ENCODE measurements at regions not wholly inside any gene's neighbourhood (a gene's known extent, or its start where the extent isn't known, plus 50 kb on each side); places are given as distances from the start of the nearest gene placed in this dataset.

GRCh38 chr2:120612471-120612870 is 123.2 kb upstream of the GLI2 start:
- H3K36me3 ChIP-seq (ENCODE audit: control insufficient read depth, insufficient read depth, low read length), result no peaks in the 10 kb centered on the region
- H3K27me3 ChIP-seq (ENCODE audit: control insufficient read depth in 2 of 2, insufficient read depth in 2 of 2, low read length in 2 of 2), result peaks cover 6 to 64% of the 10 kb centered on the region in 2 experiments; a peak in 4 of 5 replicates
- H3K27ac ChIP-seq (ENCODE audit: extremely low read depth, low read depth, low read length), result no peak overlapping the region
- no peak overlapping the region for H2AFZ ChIP-seq (ENCODE audit: low read depth, low read length)
- DNase-seq (ENCODE audit: extremely low read depth in 1 of 4, low spot score in 3 of 4), result no peak
- no peak overlapping the region for H3K4me3 ChIP-seq
- CTCF ChIA-PET (ENCODE audit: low intra/inter-chr PET ratio), result no interaction called here
- in situ Hi-C loops (cut with MboI) (no loop called here), intact Hi-C loops (cut with micrococcal nuclease) (no loop called here)
- no peaks in the 10 kb centered on the region for H3K9me1 ChIP-seq (ENCODE audit: control insufficient read depth, insufficient read depth, low read length)
- no peaks in the 10 kb centered on the region for H3K79me2 ChIP-seq (ENCODE audit: control insufficient read depth, insufficient read depth, low read length)
- no peak overlapping the region for H3K9ac ChIP-seq (ENCODE audit: insufficient read depth in 1 of 2, low read depth in 2 of 2, low read length in 2 of 2)
- no peak for ATAC-seq
- POLR2A ChIA-PET, result interaction anchor here (0.8 kb wide), 1 partner anchor 25 kb away, joined by 3 read pairs; no protein-coding TSS in a partner anchor
- no peak for FAIRE-seq
- no peaks in the 10 kb centered on the region for H4K20me1 ChIP-seq (replicated peaks; ENCODE audit: control insufficient read depth, insufficient read depth, low read length)
- H3K4me1 ChIP-seq (replicated peaks in 1 of 2; ENCODE audit: control insufficient read depth in 2 of 2, insufficient read depth in 2 of 2, low read length in 2 of 2), result no peaks in the 10 kb centered on the region
- 3% methylated on average over 6 of the region's 7 CpGs for WGBS (ENCODE audit: insufficient coverage, low coverage, missing lambda C conversion rate)
- BruUV-seq (replicated peaks), result no TSS peak
- no peak overlapping the region for H3K4me2 ChIP-seq (ENCODE audit: insufficient read depth, low read length)
- no peaks in the 10 kb centered on the region for H3K9me3 ChIP-seq (replicated peaks; ENCODE audit: control insufficient read depth, insufficient read depth, low read depth, low read length)
- no peak for TF ChIP-seq CGGBP1 (CRISPR knock-in tag; IDR thresholded peaks at IDR 0.05)
- TF ChIP-seq RBM25 (IDR thresholded peaks at IDR 0.05; ENCODE audit: low read depth, low read length, severe bottlenecking), result no peak
- TF ChIP-seq ESRRA (IDR thresholded peaks at IDR 0.05; ENCODE audit: borderline replicate concordance, low read depth), result no peak
- no peak for TF ChIP-seq BRF1 (IDR thresholded peaks at IDR 0.05; ENCODE audit: borderline replicate concordance, extremely low read depth, insufficient read length)
- no peak for TF ChIP-seq MTA3 (IDR thresholded peaks at IDR 0.05; ENCODE audit: borderline replicate concordance)
- no peak for TF ChIP-seq ZFP36 (IDR thresholded peaks at IDR 0.05; ENCODE audit: low read depth, low read length, partially characterized antibody)
- TF ChIP-seq BRD9 (IDR thresholded peaks at IDR 0.05; ENCODE audit: low read depth, partially characterized antibody), result no peak
- no peak for TF ChIP-seq CBFA2T3 (IDR thresholded peaks at IDR 0.05)
- TF ChIP-seq ZNF592 (IDR thresholded peaks at IDR 0.05), result no peak
- TF ChIP-seq CTBP1 (IDR thresholded peaks at IDR 0.05; ENCODE audit: borderline replicate concordance), result no peak
- TF ChIP-seq ZNF175 (CRISPR knock-in tag; IDR thresholded peaks at IDR 0.05; ENCODE audit: low read depth), result no peak
- TF ChIP-seq RBM34 (IDR thresholded peaks at IDR 0.05; ENCODE audit: borderline replicate concordance, insufficient read depth, low read length), result no peak
- no peak for TF ChIP-seq ZNF655 (CRISPR knock-in tag; IDR thresholded peaks at IDR 0.05)
- no peak for TF ChIP-seq SNIP1 (IDR thresholded peaks at IDR 0.05; ENCODE audit: low read depth)
- TF ChIP-seq ZNF133 (CRISPR knock-in tag; IDR thresholded peaks at IDR 0.05), result no peak
- no peak for TF ChIP-seq PCBP2 (IDR thresholded peaks at IDR 0.05; ENCODE audit: low read depth, low read length, poor library complexity, severe bottlenecking)
- no peak for TF ChIP-seq ZNF507 (tag; conservative IDR thresholded peaks at IDR 0.05)
- TF ChIP-seq ELK1 (CRISPR knock-in tag; IDR thresholded peaks at IDR 0.05), result no peak
